ENCODE measurements at regions not wholly inside any gene's neighbourhood (a gene's known extent, or its start where the extent isn't known, plus 50 kb on each side); places are given as distances from the start of the nearest gene placed in this dataset.
"Not testable (repeated sequence)": the region's sequence is repeated elsewhere in the genome, so short reads cannot be mapped to it uniquely, and the experiment has no call there.

GRCh38 chr5:51646482-51646881 lies 263.2 kb downstream of the ISL1 start:
- ATAC-seq: no peak
- intact Hi-C loops (cut with DNase I, micrococcal nuclease): no loop called here
- no peak for DNase-seq

GRCh38 chr5:51650824-51651223 lies 267.6 kb downstream of the ISL1 start:
- DNase-seq (no peak), ATAC-seq (no peak)
- intact Hi-C loops (cut with DNase I, micrococcal nuclease): no loop called here

GRCh38 chr5:51651476-51651875 lies 268.2 kb downstream of the ISL1 start:
- ATAC-seq (no peak), DNase-seq (no peak)
- intact Hi-C loops (cut with DNase I, micrococcal nuclease): no loop called here

- intact Hi-C loops (cut with DNase I, micrococcal nuclease): no loop called here
- DNase-seq (no peak), ATAC-seq (no peak)
Measured at GRCh38 chr5:51651889-51652288, 268.6 kb downstream of the ISL1 start.

- ATAC-seq (no peak), DNase-seq (no peak)
- intact Hi-C loops (cut with DNase I, micrococcal nuclease): no loop called here
Measured at GRCh38 chr5:51652980-51653379, 269.7 kb downstream of the ISL1 start.

GRCh38 chr5:51657340-51658240 lies 274.3 kb downstream of the ISL1 start:
- no peak for ATAC-seq
- DNase-seq: no peak
- intact Hi-C loops (cut with DNase I, micrococcal nuclease): no loop called here

GRCh38 chr5:51661646-51662265 lies 278.5 kb downstream of the ISL1 start:
- DNase-seq (no peak), ATAC-seq (no peak)
- intact Hi-C loops (cut with DNase I, micrococcal nuclease): no loop called here

GRCh38 chr5:51664491-51665250 lies 281.4 kb downstream of the ISL1 start:
- intact Hi-C loops (cut with DNase I, micrococcal nuclease): no loop called here
- ATAC-seq (no peak), DNase-seq (no peak)

- intact Hi-C loops (cut with DNase I, micrococcal nuclease): no loop called here
- no peak for ATAC-seq
- no peak for DNase-seq
Measured at GRCh38 chr5:51665251-51665593, 282.0 kb downstream of the ISL1 start.

- intact Hi-C loops (cut with DNase I, micrococcal nuclease): no loop called here
- ATAC-seq (no peak), DNase-seq (no peak)
Measured at GRCh38 chr5:51669095-51669494, 285.8 kb downstream of the ISL1 start.

- intact Hi-C loops (cut with DNase I, micrococcal nuclease): no loop called here
- DNase-seq (no peak), ATAC-seq (no peak)
Measured at GRCh38 chr5:51678330-51678729, 295.1 kb downstream of the ISL1 start.

GRCh38 chr5:51679286-51679685 lies 296.0 kb downstream of the ISL1 start:
- no peak for DNase-seq
- intact Hi-C loops (cut with DNase I, micrococcal nuclease): no loop called here
- no peak for ATAC-seq

GRCh38 chr5:51684794-51685355 lies 301.6 kb downstream of the ISL1 start:
- intact Hi-C loops (cut with DNase I, micrococcal nuclease): no loop called here
- DNase-seq (no peak), ATAC-seq (no peak)

GRCh38 chr5:51685419-51685818 lies 302.2 kb downstream of the ISL1 start:
- DNase-seq (no peak), ATAC-seq (no peak)
- intact Hi-C loops (cut with DNase I, micrococcal nuclease): no loop called here

- intact Hi-C loops (cut with DNase I, micrococcal nuclease): no loop called here
- no peak for ATAC-seq
Measured at GRCh38 chr5:51686622-51687021, 303.4 kb downstream of the ISL1 start.

GRCh38 chr5:51691538-51692079 lies 308.4 kb downstream of the ISL1 start:
- intact Hi-C loops (cut with DNase I, micrococcal nuclease): no loop called here
- DNase-seq (no peak), ATAC-seq (no peak)

More at GRCh38 chr5:51686622-51687021, 303.4 kb downstream of the ISL1 start:
- no peak for DNase-seq

- intact Hi-C loops (cut with DNase I, micrococcal nuclease): no loop called here
- ATAC-seq (no peak), DNase-seq (no peak)
Measured at GRCh38 chr5:51694826-51695225, 311.6 kb downstream of the ISL1 start.

- ATAC-seq (no peak), DNase-seq (no peak)
- intact Hi-C loops (cut with DNase I, micrococcal nuclease): no loop called here
Measured at GRCh38 chr5:51696122-51696521, 312.9 kb downstream of the ISL1 start.

GRCh38 chr5:51702046-51702445 lies 318.8 kb downstream of the ISL1 start:
- ATAC-seq; intact Hi-C loops (cut with DNase I, micrococcal nuclease); DNase-seq: not testable (repeated sequence)
